ENCODE measurements at regions not wholly inside any gene's neighbourhood (a gene's known extent, or its start where the extent isn't known, plus 50 kb on each side); places are given as distances from the start of the nearest gene placed in this dataset.
A peak's percentile ranks its signal among the peaks of the same experiment; 100 is the strongest.

GRCh38 chrX:39730662-39731329, 367.0 kb downstream of the BCOR start:
- DNase-seq = peak; percentile 18

GRCh38 chrX:39731330-39731667, 366.5 kb downstream of the BCOR start:
- DNase-seq = no peak

GRCh38 chrX:39731735-39732134, 366.0 kb downstream of the BCOR start:
- no peak for DNase-seq

- DNase-seq = no peak
Measured at GRCh38 chrX:39733745-39734144, 364.0 kb downstream of the BCOR start.

GRCh38 chrX:39734174-39734776, 363.5 kb downstream of the BCOR start:
- DNase-seq = peak; percentile 14

GRCh38 chrX:39736216-39737211, 361.2 kb downstream of the BCOR start:
- peak; percentile 40 for DNase-seq

- no peak for DNase-seq
Measured at GRCh38 chrX:39739585-39739984, 358.2 kb downstream of the BCOR start.

- no peak for DNase-seq
Measured at GRCh38 chrX:39740078-39740477, 357.7 kb downstream of the BCOR start.

GRCh38 chrX:39741904-39742303, 355.9 kb downstream of the BCOR start:
- DNase-seq = no peak

GRCh38 chrX:39745818-39746217, 351.9 kb downstream of the BCOR start:
- no peak for DNase-seq

- no peak for DNase-seq
Measured at GRCh38 chrX:39749135-39749534, 348.6 kb downstream of the BCOR start.

GRCh38 chrX:39749728-39750127, 348.0 kb downstream of the BCOR start:
- no peak for DNase-seq

GRCh38 chrX:39750256-39750790, 347.4 kb downstream of the BCOR start:
- DNase-seq = no peak

GRCh38 chrX:39750848-39751247, 346.9 kb downstream of the BCOR start:
- DNase-seq = no peak

GRCh38 chrX:39752815-39753214, 344.9 kb downstream of the BCOR start:
- DNase-seq = peak; percentile 75

GRCh38 chrX:39753293-39753996, 344.3 kb downstream of the BCOR start:
- DNase-seq = no peak

- DNase-seq = peak; percentile 36
Measured at GRCh38 chrX:39755143-39756032, 342.4 kb downstream of the BCOR start.

GRCh38 chrX:39756086-39756883, 341.5 kb downstream of the BCOR start:
- no peak for DNase-seq

- DNase-seq = no peak
Measured at GRCh38 chrX:39757971-39758370, 339.8 kb downstream of the BCOR start.

GRCh38 chrX:39758791-39759525, 338.8 kb downstream of the BCOR start:
- no peak for DNase-seq

Measured in NCI-H1092 treated with DMSO at 0.1 percent for 48 hours (cell line).